ENCODE measurements at regions not wholly inside any gene's neighbourhood (a gene's known extent, or its start where the extent isn't known, plus 50 kb on each side); places are given as distances from the start of the nearest gene placed in this dataset.

- in situ Hi-C loops (cut with HindIII; ENCODE audit: low sequenced_read_pairs) = no loop called here
Observed at GRCh38 chr3:127484601-127485388, 105.7 kb downstream of the TPRA1 start.

GRCh38 chr3:127483902-127484591 lies 106.5 kb downstream of the TPRA1 start:
- in situ Hi-C loops (cut with HindIII; ENCODE audit: low sequenced_read_pairs) = no loop called here

DNA sequence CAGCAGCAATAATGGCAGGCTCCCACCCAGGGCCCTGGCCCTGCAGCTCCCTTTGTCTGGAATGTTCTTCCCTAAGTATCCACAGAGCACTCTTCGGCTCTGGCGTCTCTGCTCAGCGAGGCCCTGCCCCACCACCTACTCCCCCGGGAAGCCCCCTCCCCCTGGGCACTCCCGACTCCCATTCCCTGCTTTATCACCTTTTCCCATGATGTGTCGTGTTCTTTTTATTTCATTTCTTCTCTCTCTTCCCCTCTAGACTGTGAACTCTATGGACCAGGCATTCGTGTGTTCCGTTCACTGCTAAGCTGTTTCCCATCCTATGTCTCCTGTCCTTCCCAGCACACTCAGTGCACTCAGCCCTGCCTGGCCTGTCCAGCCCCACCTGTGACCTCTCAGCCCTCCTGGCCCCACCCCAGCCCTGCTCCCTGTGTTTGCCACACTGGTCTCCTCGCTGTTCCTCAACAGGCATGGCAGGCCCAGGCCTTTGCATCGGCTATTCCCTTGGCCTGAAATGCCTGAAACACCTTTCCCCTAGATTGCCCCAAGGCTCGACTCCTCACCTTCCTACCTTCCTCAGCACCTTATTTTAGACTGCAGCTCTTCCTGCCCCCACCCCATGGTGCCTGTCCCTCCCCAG lies 107.4 kb downstream of the TPRA1 start:
- in situ Hi-C loops (cut with HindIII; ENCODE audit: low sequenced_read_pairs) = no loop called here

DNA sequence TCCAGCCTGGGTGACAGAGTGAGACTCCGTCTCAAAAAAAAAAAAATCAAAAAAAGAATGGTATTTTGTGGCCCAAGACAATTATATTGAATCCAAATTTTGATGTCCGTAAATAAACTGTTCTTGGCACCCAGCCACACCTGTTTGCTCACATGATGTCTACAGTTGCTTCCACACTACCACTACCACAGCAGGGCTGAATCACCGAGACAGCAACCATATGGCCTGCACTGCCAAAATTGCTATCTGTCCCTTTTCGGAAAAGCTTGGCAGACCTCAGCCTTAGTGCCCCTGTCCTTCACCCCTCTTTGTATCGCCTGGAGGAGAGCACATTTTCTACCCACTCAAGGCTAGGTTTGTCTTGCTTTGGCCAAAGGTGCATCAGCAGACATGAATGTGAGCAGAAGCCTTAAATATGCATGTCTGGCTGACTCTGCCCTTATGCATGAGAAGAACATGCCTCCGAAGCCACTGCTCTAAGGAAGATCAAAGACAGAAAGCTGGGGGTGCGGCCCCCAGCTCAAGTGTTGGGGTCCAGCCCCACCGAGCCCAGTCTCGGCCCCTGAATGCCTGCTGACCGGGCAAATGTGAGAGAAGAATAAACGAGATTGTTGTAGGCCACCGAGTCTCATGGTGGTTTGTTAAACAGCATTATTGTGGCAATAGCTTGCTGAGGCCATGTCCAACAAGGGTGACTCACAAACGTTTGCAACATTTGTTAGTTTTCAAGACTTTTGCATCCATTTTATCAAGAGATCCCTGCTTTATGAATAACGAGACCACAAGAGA lies 108.1 kb downstream of the TPRA1 start:
- in situ Hi-C loops (cut with HindIII; ENCODE audit: low sequenced_read_pairs) = no loop called here

GRCh38 chr3:127480196-127480954 lies 110.2 kb downstream of the TPRA1 start:
- in situ Hi-C loops (cut with HindIII; ENCODE audit: low sequenced_read_pairs) = no loop called here

DNA sequence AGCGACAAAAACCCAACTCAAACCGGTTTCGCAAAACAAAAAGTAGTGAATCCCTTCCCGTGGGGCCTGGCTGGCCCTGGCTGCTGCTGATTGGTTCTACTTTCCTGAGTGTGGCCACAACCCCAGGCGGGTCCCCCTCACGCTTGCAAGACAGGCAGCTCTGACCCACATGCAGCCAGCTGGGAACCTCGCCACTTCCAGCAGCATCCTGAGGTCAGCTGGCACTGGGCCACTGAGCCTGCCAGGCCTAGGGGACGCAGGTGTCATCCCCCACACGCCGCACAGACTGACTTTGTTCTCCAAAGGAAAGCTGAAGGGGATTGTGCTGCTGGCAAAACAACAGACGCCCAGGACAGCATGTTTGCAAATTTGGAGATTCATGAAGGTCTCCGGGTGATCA lies 111.1 kb downstream of the TPRA1 start:
- in situ Hi-C loops (cut with HindIII; ENCODE audit: low sequenced_read_pairs) = no loop called here

DNA sequence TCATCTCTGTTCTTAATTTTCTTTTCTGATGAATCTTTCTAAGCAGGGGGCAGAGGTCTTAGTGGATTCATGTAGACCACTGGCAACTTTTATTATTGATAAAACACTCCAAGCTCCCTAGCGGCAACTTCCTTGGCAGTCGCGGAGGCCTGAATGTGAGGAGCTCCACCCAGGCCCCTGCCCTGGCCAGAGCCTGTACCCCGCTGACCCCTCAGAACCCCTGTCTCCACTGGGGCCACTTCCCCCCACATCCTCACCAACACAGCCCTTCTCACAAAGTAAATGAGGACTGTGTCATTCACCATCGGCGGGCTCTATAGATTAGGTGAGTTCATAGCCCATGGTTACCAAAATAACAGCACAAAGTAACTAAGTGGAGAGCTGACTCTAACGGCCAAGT lies 111.6 kb downstream of the TPRA1 start:
- in situ Hi-C loops (cut with HindIII; ENCODE audit: low sequenced_read_pairs) = no loop called here

DNA sequence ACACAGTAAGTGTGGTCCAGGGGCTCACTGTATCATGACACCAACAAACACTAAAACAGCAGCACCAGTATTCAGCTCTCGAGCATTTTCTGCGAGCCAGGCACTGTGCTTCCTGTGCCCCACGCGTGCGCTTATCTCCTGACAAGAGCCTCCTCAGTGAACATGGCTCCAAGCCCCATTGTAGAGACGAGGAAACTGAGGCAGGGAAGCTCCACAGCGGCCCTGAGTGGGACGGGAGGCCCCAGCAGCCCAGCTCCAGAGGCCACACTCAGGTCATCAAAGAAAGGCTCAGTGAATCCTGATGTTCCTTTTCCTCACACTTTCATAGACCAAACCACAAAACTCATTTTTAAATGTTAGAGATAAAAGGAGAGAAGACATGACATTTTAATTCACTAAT lies 113.1 kb downstream of the TPRA1 start:
- in situ Hi-C loops (cut with HindIII; ENCODE audit: low sequenced_read_pairs) = no loop called here

DNA sequence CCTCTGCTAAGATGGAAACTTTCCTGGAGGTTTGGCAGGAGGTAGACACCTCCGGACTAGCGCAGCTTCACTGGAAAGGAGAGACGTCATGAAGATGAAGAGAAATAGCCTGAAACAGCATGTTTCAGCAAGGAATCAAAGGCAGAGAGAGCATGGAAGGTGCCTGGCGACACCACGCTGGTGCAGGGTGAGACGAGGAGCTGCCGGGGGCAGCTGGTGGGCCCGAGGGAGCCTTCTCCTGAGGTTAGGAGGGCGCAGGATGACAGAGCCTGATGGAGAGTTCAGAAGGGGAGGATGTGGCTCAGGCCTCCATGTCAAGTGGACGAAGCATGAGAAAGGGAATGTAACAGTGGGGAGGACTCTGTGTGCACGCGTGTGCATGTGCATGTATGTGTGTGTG lies 113.6 kb downstream of the TPRA1 start:
- in situ Hi-C loops (cut with HindIII; ENCODE audit: low sequenced_read_pairs) = no loop called here

DNA sequence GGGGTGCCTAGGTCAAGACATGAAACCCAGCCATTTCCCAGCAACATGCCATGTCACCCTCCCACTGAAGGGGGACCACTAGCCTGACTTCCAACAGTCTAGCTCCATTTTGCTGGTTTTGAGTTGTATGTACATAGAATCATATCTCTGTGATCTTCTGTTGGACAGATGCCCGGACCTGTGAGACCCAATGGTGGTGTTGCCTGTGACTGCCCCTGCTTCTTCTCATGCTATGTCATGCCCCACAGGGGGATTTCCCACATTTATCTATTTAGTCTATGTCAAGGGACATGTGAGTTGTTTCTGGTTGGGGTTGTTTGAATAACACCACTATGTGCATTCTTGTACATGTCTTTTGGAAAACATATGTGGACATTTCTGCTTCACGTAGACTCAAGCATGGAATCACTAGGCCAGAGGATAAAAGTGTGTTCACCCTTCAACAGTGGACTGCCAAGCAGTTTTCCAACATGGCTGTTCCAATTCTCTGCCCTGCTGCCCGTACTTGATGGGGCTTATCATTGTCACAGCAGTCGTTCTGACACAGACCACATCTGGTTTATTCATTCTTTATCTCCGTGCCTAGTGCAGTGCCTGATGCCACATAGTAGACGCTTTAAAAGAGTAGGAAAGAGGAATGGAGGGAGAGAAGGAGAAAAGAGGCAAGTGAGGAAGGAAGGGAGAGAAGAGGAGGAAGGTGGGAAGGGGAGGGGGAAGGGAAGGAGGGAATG lies 114.4 kb downstream of the TPRA1 start:
- in situ Hi-C loops (cut with HindIII; ENCODE audit: low sequenced_read_pairs) = no loop called here

DNA sequence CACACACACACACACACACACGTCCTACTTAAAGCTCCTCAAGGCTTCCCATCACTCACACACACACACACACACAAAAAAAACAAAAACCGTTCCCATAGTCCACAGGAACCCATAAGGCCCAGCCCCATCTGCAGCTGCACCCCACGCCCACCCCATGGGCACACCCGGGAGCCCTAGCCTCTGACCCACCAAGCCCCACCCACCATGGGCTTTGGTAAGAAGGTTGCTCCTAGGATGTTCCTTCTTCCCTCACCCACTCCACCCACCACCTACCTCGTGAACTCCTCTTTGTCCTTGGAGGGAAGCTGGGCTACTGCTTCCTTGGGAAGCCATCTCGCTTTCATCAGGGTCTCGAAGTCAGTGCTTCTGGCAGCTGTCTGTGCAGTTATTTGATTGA lies 115.1 kb downstream of the TPRA1 start:
- in situ Hi-C loops (cut with HindIII; ENCODE audit: low sequenced_read_pairs) = no loop called here

GRCh38 chr3:127473244-127474024 lies 117.1 kb downstream of the TPRA1 start:
- in situ Hi-C loops (cut with HindIII; ENCODE audit: low sequenced_read_pairs) = no loop called here

DNA sequence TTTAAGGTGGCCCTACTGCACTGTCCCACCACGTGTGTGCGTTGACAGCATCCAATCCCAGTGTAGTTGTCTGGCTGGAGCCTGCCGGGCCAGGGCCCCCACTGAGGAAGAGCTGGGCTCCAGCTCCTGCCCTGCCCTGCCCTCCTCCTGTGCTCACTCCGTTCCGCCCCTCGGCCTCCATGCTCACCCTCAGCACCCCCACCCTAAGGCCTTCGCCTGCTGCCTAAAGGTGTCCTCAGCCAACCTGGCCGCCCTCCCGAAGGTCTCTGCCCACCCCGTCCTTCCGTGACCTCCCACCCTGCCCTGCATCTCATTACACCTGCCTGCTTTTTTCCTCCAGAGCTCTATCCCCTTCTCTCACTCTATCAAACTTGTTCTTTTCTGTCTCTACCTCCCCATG lies 118.0 kb downstream of the TPRA1 start:
- in situ Hi-C loops (cut with HindIII; ENCODE audit: low sequenced_read_pairs) = no loop called here

GRCh38 chr3:127471142-127471541 lies 119.4 kb downstream of the TPRA1 start:
- in situ Hi-C loops (cut with HindIII; ENCODE audit: low sequenced_read_pairs) = no loop called here

DNA sequence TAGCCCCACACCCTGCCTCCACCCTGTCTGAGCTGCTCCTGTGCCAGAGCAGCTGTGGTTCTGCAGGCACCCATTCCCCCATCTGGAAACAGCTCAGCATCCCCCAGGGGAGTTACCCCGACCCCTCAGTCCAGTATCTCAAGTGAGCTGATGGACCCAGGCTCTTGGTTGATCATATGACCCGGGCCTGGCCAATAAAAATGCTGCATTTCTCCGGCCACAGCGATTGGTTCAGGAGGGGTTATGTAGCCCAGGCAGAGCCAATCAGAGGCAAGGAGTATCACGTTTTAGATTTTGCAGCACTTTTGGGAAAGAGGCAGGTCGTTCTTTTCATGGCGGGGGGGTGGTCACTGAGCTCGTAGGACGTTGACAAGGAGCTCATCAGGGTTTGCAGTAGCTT lies 120.8 kb downstream of the TPRA1 start:
- in situ Hi-C loops (cut with HindIII; ENCODE audit: low sequenced_read_pairs) = no loop called here

- in situ Hi-C loops (cut with HindIII; ENCODE audit: low sequenced_read_pairs) = no loop called here
Observed at GRCh38 chr3:127467391-127467790, 123.1 kb downstream of the TPRA1 start.

DNA sequence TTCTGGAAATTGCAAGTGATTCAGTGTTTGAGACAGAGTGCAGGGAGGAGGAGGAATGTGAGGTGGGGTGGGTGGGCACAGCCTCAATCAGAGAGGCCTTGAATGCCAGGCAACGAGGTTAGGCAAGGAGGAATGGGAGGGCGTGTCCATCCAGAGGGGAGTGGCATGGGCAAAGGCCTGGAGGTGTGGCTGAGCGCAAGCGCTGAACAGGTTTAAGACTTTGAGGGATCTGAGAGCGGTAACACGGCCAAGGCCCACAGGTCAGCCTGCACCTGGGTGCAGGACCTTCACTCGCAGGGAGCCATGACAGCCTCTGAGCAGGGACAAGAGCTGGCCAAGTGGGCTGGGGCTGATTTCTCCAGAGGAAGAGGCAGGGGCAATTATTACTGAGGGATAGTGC lies 125.9 kb downstream of the TPRA1 start:
- in situ Hi-C loops (cut with HindIII; ENCODE audit: low sequenced_read_pairs) = no loop called here

GRCh38 chr3:127462111-127462655 lies 128.3 kb downstream of the TPRA1 start:
- in situ Hi-C loops (cut with HindIII; ENCODE audit: low sequenced_read_pairs) = no loop called here

Measured in endothelial cell of hepatic sinusoid (primary cell).